Ovary (tissue), 7 donors: ENCODE measurements at regions not wholly inside any gene's neighbourhood (a gene's known extent, or its start where the extent isn't known, plus 50 kb on each side); places are given as distances from the start of the nearest gene placed in this dataset.
"Not testable (repeated sequence)": the region's sequence is repeated elsewhere in the genome, so short reads cannot be mapped to it uniquely, and the experiment has no call there.

ENCODE experiments used
- DNase-seq, 5 donors: peaks; one replicate each; pipeline ENCODE4 v3.0.0-alpha.2; 2019 to 2020
- H3K27ac ChIP-seq, 2 donors: fragments of 200-600 bp; one replicate each; pipeline versions ENCODE4 v1.5.1 to v1.8.0; 2019 to 2022
- H3K27me3 ChIP-seq: fragments of 200-600 bp; one replicate; pipeline ENCODE4 v1.8.0; 2022
- H3K36me3 ChIP-seq: fragments of 200-600 bp; sonication (generic); one replicate; pipeline ENCODE4 v1.5.1; 2019
- H3K4me1 ChIP-seq: one replicate; pipeline ENCODE4 v1.8.1; 2013; ENCODE audit warnings: mild to moderate bottlenecking, moderate library complexity; ENCODE audit not compliant: insufficient read depth
- H3K4me3 ChIP-seq: fragments of 200-600 bp; sonication (generic); one replicate; pipeline ENCODE4 v1.5.1; 2017
- H3K9me3 ChIP-seq, 2 donors: fragments of 200-600 bp in 1 of 2; sonication (generic) in 1 of 2; one replicate each; pipeline versions ENCODE4 v1.5.1 to v1.8.1; 2013 to 2019; ENCODE audit warnings: mild to moderate bottlenecking in 1 of 2, moderate library complexity in 1 of 2
- EP300 ChIP-seq: sonication (generic); formaldehyde crosslinking; IDR thresholded peaks from one replicate; pipeline ENCODE4 v1.6.1; 2017; ENCODE audit warnings: antibody characterized with exemption
- POLR2A ChIP-seq: fragments of 450-650 bp; IDR thresholded peaks from one replicate; pipeline ENCODE4 v1.6.1; 2017; ENCODE audit warnings: antibody characterized with exemption, mild to moderate bottlenecking, moderate library complexity
- WGBS, 3 donors: extraction: QIAGEN DNeasy Blood & Tissue Kit in 1 of 3; methylation state at CpG; one replicate each; pipeline versions ENCODE4 v1.1.5 to v1.1.7; 2013 to 2017; 5-methylcytosine and 5-hydroxymethylcytosine counted together
- intact Hi-C, 4 donors: fragments of 100-400 bp; cut with DNase I; formaldehyde crosslinking; loops; one replicate each; pipeline versions ENCODE4 v1.11.0 to v1.15.1; 2022 to 2023
- TF ChIP-seq, protein P1 (sequence below), 3 donors: fragments of 450-650 bp in 2 of 3; fragments of 200-600 bp in 1 of 3; IDR thresholded peaks; one replicate each; pipeline versions ENCODE4 v1.5.1 to v1.8.0; 2016 to 2022; ENCODE audit warnings: antibody characterized with exemption in 3 of 3, mild to moderate bottlenecking in 1 of 3
- donor health status: DM: no; HTN: no; CAD: no; lungs with moderate emphysema.
- donor health status: DM: no; HTN: no; CAD: no.
- donor health status: Bipolar disorder and iron deficiency.
- donor health status: DM: no; HTN: no; CAD: no.
- donor health status: DM: yes; HTN: yes; CAD: no.

- H3K4me1 ChIP-seq, result no peaks in the 10 kb centered on the region
- TF ChIP-seq EP300, result no peak
- TF ChIP-seq POLR2A, result no peak
- TF ChIP-seq, protein P1, sequence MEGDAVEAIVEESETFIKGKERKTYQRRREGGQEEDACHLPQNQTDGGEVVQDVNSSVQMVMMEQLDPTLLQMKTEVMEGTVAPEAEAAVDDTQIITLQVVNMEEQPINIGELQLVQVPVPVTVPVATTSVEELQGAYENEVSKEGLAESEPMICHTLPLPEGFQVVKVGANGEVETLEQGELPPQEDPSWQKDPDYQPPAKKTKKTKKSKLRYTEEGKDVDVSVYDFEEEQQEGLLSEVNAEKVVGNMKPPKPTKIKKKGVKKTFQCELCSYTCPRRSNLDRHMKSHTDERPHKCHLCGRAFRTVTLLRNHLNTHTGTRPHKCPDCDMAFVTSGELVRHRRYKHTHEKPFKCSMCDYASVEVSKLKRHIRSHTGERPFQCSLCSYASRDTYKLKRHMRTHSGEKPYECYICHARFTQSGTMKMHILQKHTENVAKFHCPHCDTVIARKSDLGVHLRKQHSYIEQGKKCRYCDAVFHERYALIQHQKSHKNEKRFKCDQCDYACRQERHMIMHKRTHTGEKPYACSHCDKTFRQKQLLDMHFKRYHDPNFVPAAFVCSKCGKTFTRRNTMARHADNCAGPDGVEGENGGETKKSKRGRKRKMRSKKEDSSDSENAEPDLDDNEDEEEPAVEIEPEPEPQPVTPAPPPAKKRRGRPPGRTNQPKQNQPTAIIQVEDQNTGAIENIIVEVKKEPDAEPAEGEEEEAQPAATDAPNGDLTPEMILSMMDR (IDR thresholded peaks at IDR 0.05), result no peak
- no peak for DNase-seq
- no peak overlapping the region for H3K27ac ChIP-seq
- intact Hi-C loops, result no loop called here
- H3K4me3 ChIP-seq, result no peak overlapping the region
- WGBS, 3 donors, result 77 to 86% (median 79%) methylated on average over 9 of the region's 9 CpGs
- H3K36me3 ChIP-seq, result no peaks in the 10 kb centered on the region
- no peaks in the 10 kb centered on the region for H3K27me3 ChIP-seq
- no peaks in the 10 kb centered on the region for H3K9me3 ChIP-seq
These were observed 54.5 kb downstream of the IRX5 start for GRCh38 chr16:54985156-54985555.

DNA sequence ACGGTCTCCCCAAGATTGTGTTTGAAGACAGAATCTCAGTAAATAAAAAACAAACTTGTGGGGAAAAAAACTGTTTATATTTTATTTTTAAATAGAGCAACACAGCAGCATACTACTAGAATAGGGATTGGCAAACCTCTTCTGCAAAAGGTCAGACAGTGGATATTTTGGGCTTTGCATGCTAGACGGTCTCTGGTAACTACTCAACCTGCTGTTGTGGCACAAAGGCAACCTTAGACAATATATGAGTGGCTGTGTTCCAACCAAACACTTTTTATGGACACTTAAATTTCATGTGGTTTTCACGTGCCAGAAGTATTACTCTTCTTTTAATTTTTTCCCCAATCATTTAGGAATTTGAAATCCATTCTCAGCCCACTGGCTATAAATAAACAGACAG is 55.0 kb downstream of the IRX5 start:
- no peak for DNase-seq
- Histone ChIP-seq H3K27me3 (no peaks in the 10 kb centered on the region), H3K27ac (no peak overlapping the region), H3K4me1 (no peaks in the 10 kb centered on the region), H3K36me3 (no peaks in the 10 kb centered on the region), H3K9me3 (no peaks in the 10 kb centered on the region), H3K4me3 (no peak overlapping the region)
- no peak for TF ChIP-seq EP300
- TF ChIP-seq POLR2A, result no peak
- TF ChIP-seq, protein P1 (IDR thresholded peaks at IDR 0.05), result no peak
- WGBS, 3 donors, result 29 to 41% (median 30%) methylated on average over 3 of the region's 3 CpGs
- intact Hi-C loops, result no loop called here

- Histone ChIP-seq H3K9me3 (no peaks in the 10 kb centered on the region), H3K27ac (no peak overlapping the region), H3K36me3 (no peaks in the 10 kb centered on the region), H3K4me3 (no peak overlapping the region), H3K4me1 (no peaks in the 10 kb centered on the region), H3K27me3 (no peaks in the 10 kb centered on the region)
- TF ChIP-seq, protein P1 (IDR thresholded peaks at IDR 0.05), result no peak
- no peak for TF ChIP-seq EP300
- no peak for TF ChIP-seq POLR2A
- no peak for DNase-seq
- WGBS, 3 donors, result 81 to 84% (median 83%) methylated on average over 8 of the region's 8 CpGs
- intact Hi-C loops, result no loop called here
These were observed 55.7 kb downstream of the IRX5 start for GRCh38 chr16:54986409-54986808.

- TF ChIP-seq EP300 (no peak), POLR2A (no peak)
- TF ChIP-seq, protein P1 (IDR thresholded peaks at IDR 0.05), result no peak
- WGBS, 3 donors, result 53 to 65% (median 56%) methylated on average over 14 of the region's 14 CpGs
- Histone ChIP-seq H3K9me3 (no peaks in the 10 kb centered on the region), H3K4me3 (no peak overlapping the region), H3K4me1 (no peaks in the 10 kb centered on the region), H3K27me3 (no peaks in the 10 kb centered on the region), H3K36me3 (no peaks in the 10 kb centered on the region), H3K27ac (no peak overlapping the region)
- DNase-seq, result no peak
- intact Hi-C loops, result no loop called here
These were observed 56.4 kb downstream of the IRX5 start for GRCh38 chr16:54987081-54987480.

DNA sequence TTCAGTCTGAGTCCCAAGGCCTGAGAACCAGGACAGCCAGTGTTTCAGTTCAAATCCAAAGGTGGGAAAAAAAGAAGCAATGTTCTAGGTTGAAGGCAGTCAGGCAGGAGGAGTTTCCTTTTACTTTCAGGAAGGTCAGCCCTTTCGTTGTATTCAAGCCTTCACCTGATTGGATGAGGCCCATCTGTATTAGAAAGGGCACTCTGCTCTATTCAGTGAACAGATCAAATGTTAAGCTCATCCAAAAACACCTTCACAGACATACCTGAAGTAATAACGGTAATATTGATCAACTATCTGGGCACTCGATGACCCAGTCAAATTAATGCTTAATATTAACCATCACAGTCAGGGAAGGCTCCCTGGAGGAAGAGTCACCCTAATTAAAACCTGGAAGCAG is 60.9 kb downstream of the IRX5 start:
- no peak for TF ChIP-seq EP300
- TF ChIP-seq, protein P1 (IDR thresholded peaks at IDR 0.05), result no peak
- TF ChIP-seq POLR2A, result no peak
- 63 to 69% (median 64%) methylated on average over 3 of the region's 3 CpGs for WGBS, 3 donors
- intact Hi-C loops, result no loop called here

DNA sequence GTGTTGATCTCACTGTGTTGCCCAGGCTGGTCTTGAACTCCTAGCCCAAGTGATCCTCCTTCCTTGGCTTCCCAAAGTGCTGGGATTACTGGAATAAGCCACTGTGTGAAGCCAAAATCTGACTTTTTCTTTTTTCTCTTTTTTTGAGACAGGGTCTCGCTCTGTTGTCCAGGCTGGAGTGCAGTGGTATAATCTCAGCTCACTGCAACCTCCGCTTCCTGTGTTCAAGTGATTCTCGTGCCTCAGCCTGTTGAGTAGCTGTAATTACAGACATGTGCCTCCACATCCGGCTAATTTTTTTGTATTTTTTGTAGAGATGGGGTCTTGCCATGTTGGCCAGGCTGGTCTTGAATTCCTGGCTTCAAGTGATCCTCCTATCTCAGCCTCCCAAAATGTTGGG is 61.3 kb downstream of the IRX5 start:
- intact Hi-C loops, result not testable (repeated sequence)
- WGBS, 3 donors, result 83 to 85% (median 83%) methylated on average over 4 of the region's 4 CpGs

More for the DNA sequence above, 60.9 kb downstream of the IRX5 start:
- Histone ChIP-seq H3K9me3 (no peaks in the 10 kb centered on the region), H3K4me3 (no peak overlapping the region), H3K36me3 (no peaks in the 10 kb centered on the region), H3K4me1 (no peaks in the 10 kb centered on the region), H3K27me3 (no peaks in the 10 kb centered on the region), H3K27ac (no peak overlapping the region)
- no peak for DNase-seq

More for the DNA sequence above, 61.3 kb downstream of the IRX5 start:
- H3K27me3 ChIP-seq, H3K36me3 ChIP-seq, DNase-seq, H3K27ac ChIP-seq, H3K9me3 ChIP-seq, H3K4me3 ChIP-seq, H3K4me1 ChIP-seq: not testable (repeated sequence)
